Brain pericyte (primary cell): ENCODE measurements at regions not wholly inside any gene's neighbourhood (a gene's known extent, or its start where the extent isn't known, plus 50 kb on each side); places are given as distances from the start of the nearest gene placed in this dataset.

Experiments used
- DNase-seq: peaks from one replicate; pipeline ENCODE4 v3.0.0-alpha.2; 2012; ENCODE audit warnings: low read depth, low spot score

GRCh38 chr17:65444049-65444448 is 117.4 kb downstream of the AXIN2 start:
- no peak for DNase-seq

DNA sequence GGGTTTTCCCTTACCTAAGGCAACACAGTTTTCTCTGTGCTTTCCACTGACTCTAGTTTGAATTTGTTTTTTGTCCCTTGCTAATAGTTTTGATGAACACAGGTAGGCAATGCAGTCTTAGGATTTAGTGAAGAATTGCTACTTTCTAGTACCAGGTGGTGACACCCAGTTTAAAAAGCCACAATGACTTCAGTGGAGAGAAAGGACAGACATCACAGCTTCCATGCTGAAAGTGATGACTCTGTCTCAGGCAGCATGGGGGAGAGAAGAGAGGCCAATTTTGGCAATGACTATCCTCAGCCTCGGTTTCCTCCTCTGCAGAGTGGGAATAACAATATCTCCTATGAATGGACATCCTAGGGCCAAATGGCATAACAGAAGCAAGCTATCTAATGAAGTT is 118.8 kb downstream of the AXIN2 start:
- no peak for DNase-seq

DNA sequence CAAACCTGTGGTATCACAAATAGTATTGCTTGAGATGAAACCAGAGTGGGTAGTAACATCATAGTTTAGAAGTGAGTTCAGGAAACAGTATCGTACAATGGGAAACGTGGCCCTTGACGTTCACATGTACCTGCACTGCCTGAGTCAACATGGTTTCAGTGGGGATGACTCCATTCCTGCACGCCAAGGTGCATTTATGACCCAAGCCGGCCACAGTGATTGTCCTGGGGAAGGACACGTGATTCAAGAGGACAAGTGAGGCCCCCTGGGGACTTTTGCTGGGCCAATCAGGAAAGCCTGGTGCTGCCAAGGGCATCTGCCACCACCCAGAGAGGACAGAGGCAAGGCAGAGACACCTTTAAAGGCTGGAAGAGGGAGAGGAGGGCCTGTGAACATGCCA is 119.2 kb downstream of the AXIN2 start:
- no peak for DNase-seq

- DNase-seq: no peak
Measured at GRCh38 chr17:65441053-65441605, 120.3 kb downstream of the AXIN2 start.

DNA sequence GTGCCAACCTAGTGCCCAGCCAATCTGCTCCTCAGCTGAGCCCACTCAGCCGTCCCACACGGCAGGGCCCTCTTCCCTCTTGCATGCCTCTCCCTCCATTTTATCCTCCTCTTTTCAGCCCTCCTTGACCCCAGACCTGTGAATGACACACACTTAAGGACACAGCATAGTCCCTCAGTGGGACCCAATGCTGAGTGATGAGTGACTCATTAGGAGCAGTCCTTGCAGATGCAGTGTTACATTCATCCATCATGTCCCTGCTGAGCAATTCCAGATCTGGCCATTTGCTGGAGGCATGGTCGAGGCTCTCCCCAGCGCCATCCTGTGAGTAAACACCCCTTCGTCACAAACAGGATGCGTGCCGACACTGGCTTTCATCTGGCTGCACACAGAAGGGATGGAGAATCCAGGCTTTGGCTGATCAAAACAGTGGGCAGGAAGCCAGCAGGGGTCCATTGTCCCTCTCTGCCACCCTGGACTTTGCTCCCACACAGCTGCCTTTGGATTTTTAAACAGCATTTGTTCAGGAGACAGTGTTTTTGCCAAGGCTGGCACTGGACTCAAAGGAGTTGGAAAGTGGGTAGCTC is 122.6 kb downstream of the AXIN2 start:
- no peak for DNase-seq

- no peak for DNase-seq
Measured at GRCh38 chr17:65438173-65438572, 123.3 kb downstream of the AXIN2 start.

DNA sequence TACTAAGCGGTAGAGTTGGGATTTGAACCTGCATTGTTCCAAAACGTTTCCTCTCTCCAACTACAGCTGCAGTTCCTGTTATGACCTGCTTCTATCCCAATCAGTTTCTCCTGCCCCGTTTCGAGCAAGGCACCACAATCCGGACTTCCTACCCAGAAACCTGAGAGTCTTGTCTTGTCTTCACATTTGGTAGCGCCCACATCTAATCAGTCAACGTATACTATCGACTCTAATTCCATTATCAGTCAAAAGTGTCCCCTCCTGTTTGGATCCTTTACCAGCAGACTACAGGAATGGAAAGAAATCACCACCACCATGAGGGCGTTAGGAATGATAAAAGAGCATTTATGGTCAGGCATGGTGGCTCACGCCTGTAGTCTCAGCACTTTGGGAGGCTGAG is 124.6 kb downstream of the AXIN2 start:
- no peak for DNase-seq

DNA sequence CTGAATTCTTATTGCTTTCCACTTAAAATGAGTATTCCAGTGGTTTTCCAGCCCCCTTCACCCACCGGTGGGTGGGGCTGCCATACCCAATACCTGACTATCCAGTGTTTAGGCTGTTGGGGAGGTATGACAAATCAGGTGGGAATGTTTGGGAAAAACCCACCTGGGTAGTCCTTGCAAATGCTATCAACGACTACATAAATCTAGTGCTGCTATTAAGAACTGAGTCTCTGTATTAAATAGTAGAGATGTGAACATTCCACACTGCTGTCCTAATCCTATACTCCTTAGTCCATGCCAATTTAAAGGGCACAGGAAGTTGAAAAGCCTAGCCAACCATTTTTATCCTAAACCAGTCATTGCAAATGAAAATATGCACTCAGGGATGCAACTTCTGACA is 126.6 kb downstream of the AXIN2 start:
- DNase-seq: no peak

DNA sequence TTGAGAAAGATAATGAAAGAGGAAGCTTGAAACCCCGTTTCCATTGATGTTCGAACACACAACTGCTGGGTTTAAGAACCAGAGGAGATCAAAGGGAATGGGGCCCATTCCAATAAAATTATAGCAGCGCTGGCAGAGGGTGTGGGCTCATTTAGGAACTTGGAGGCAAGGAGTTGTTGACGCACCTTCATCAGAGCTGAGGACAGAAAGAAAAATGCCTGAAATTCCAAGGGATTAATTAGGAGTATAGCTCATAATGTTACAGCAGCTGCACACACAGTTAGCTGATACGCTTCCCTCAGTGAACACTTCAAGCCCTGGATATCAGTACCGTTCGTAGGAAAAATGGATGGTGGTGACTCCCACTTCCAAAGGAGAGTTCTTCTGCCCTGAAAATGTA is 127.2 kb downstream of the AXIN2 start:
- DNase-seq: no peak

DNA sequence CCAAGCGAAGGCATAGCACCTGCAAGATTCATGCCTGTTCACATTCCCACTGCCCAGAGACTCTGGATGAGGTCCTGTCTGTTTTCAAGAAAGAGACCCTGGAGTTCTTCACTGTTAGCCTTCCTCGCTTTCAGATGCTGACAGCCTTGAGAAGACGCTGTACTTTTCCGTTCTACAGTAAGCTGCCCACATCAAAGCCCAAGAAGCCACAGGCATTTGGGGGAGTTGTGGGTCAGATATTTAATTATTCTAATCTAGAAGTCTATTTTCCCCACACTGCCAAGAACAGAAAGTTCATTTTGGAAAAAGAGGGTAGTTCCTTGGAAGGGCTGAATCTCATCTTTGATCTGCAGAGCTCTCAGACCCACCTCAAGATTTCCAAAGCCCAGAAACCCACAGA is 127.9 kb downstream of the AXIN2 start:
- DNase-seq: no peak

GRCh38 chr17:65433157-65433556 is 128.3 kb downstream of the AXIN2 start:
- DNase-seq: no peak

GRCh38 chr17:65431116-65431515 is 130.3 kb downstream of the AXIN2 start:
- DNase-seq: no peak

GRCh38 chr17:65430209-65430833 is 131.1 kb downstream of the AXIN2 start:
- no peak for DNase-seq

- DNase-seq: no peak
Measured at GRCh38 chr17:65423346-65424140, 137.9 kb downstream of the AXIN2 start.

DNA sequence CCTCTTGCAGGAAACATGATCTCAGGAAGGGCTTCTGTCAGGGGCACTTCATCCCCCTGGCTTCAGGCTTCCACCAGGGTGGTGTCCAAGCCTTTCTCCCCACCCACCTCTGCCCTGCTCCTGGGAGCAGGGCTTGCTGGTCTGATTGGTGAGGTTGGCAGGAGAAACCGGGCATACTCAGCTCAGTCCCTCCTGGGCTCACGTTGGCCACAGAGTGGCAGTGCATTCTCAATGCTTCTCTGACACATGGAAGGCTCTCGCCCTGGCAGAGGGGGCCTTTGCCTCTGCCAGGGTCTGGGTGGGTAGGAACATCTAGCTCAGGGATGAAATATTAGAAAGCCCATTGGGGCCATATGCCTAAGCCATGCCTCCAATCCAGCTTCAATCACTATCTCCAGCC is 142.8 kb downstream of the AXIN2 start:
- no peak for DNase-seq

GRCh38 chr17:65417406-65418221 is 143.8 kb downstream of the AXIN2 start:
- no peak for DNase-seq

- no peak for DNase-seq
Measured at GRCh38 chr17:65415991-65416390, 145.5 kb downstream of the AXIN2 start.

DNA sequence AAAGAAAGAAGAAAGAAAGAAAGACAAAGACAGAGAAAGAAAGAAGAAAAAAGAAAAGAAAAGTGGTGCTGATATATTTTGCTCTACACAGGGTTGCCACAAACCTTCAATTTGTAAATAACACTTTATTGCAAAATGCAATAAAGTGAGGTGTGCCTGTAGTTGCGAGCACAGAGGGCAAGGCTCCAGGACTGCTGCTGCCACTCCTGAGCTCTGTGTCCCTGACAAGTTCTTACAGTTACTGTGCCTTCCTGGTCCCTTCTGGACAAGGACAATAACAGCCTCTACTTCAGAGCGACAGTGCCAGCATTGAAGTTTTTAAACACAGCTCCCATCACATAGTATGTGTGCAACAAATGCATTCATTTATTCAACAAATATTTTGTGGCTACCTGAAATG is 148.1 kb downstream of the AXIN2 start:
- no peak for DNase-seq

- no peak for DNase-seq
Measured at GRCh38 chr17:65409381-65409780, 152.1 kb downstream of the AXIN2 start.

GRCh38 chr17:65408050-65408449 is 153.4 kb downstream of the AXIN2 start:
- no peak for DNase-seq

DNA sequence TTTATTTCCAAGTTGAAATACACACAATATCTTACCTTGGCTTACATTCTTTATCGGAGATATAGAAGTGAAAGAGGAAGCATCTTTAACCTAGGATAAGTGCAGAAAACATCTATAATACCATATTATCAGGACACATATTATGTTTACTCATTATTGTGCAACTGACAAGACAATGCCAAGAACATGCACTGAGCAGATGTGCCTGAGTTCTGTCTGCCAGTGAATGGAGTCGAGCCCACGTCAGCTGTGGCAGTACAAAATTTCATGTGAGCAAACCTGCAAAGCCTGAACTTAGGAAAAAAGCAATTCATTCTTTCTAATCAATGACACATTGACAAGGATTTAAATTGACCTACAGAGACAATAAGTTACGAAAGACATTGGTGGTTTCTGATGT is 154.4 kb downstream of the AXIN2 start:
- no peak for DNase-seq

DNA sequence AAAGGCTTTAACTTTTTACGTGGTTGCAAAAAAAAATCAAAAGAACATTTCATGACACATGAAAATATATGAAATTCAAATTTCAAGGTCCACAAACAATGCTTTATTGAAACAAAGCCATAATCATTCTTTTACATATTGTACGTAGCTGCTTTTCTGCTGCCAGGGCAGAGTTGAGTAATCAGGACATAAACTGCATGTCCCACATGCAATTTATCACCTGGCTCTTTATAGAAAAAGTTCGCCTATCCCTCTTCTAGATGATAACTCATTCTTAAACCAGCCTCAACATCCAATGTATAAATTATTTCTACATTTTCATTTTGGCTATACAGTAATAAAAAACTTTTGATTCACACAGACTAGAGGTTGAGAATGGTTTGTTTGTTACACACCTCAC is 154.9 kb downstream of the AXIN2 start:
- no peak for DNase-seq
